Heart left ventricle (tissue), 16 donors: ENCODE measurements at regions not wholly inside any gene's neighbourhood (a gene's known extent, or its start where the extent isn't known, plus 50 kb on each side); places are given as distances from the start of the nearest gene placed in this dataset.
"Not testable (repeated sequence)": the region's sequence is repeated elsewhere in the genome, so short reads cannot be mapped to it uniquely, and the experiment has no call there.

Source experiments
- ATAC-seq, 4 donors: fragments of 200-7000 bp; cut with Tn5 transposase; one replicate each; pipeline ENCODE4 v1.9.1; 2020 to 2022; ENCODE audit warnings: moderate library complexity in 4 of 4, mild to moderate bottlenecking in 3 of 4, moderate number of reproducible peaks in 1 of 4
- DNase-seq, 5 donors: peaks; one replicate each; pipeline ENCODE4 v3.0.0-alpha.2; 2020
- H3K27ac ChIP-seq, 12 donors: fragments of 200-600 bp; sonication (generic) in 4 of 12; one replicate each; pipeline versions ENCODE4 v1.5.0 to v1.8.0; 2016 to 2022; ENCODE audit warnings: mild to moderate bottlenecking in 2 of 12
- H3K27me3 ChIP-seq, 9 donors: fragments of 200-600 bp; sonication (generic) in 2 of 9; one replicate each; pipeline versions ENCODE4 v1.5.1 to v1.8.0; 2016 to 2022; ENCODE audit warnings: mild to moderate bottlenecking in 3 of 9
- H3K36me3 ChIP-seq, 9 donors: fragments of 200-600 bp; sonication (generic) in 2 of 9; one replicate each; pipeline versions ENCODE4 v1.5.0 to v1.8.0; 2018 to 2022; ENCODE audit warnings: mild to moderate bottlenecking in 2 of 9
- H3K4me1 ChIP-seq, 12 donors: fragments of 200-600 bp; sonication (generic) in 4 of 12; one replicate each; pipeline versions ENCODE4 v1.5.0 to v1.8.0; 2016 to 2022; ENCODE audit warnings: mild to moderate bottlenecking in 3 of 12
- H3K4me3 ChIP-seq, 12 donors: fragments of 200-600 bp; sonication (generic) in 4 of 12; one replicate each; pipeline versions ENCODE4 v1.5.0 to v1.8.0; 2017 to 2022; ENCODE audit warnings: mild to moderate bottlenecking in 9 of 12, moderate library complexity in 4 of 12
- H3K9me3 ChIP-seq, 12 donors: fragments of 200-600 bp; sonication (generic) in 4 of 12; one replicate each; pipeline versions ENCODE4 v1.5.0 to v1.8.0; 2016 to 2022; ENCODE audit warnings: mild to moderate bottlenecking in 1 of 12
- CTCF ChIP-seq, 12 donors: fragments of 200-600 bp; sonication (generic) in 4 of 12; IDR thresholded peaks; one replicate each; pipeline versions ENCODE4 v1.5.0 to v1.8.0; 2018 to 2022; ENCODE audit warnings: antibody characterized with exemption in 12 of 12, mild to moderate bottlenecking in 5 of 12
- POLR2A ChIP-seq, 2 donors: fragments of 450-650 bp; IDR thresholded peaks; one replicate each; pipeline ENCODE4 v1.6.1; 2017; ENCODE audit warnings: antibody characterized with exemption in 2 of 2, mild to moderate bottlenecking in 2 of 2, moderate library complexity in 2 of 2
- WGBS, 4 donors: extraction: QIAGEN DNeasy Blood & Tissue Kit in 2 of 4; methylation state at CpG; one replicate each; pipeline versions ENCODE4 v1.1.5 to v1.1.7; 2013 to 2018; 5-methylcytosine and 5-hydroxymethylcytosine counted together
- intact Hi-C, 10 donors: fragments of 100-400 bp; cut with DNase I; formaldehyde crosslinking; loops; one replicate each; pipeline versions ENCODE4 v1.11.1 to v1.14.2; 2022
- donor health status: ischemic (EF 13 %, LVEDD 7.1; RV severe dilation, severe dysfunction).
- donor health status: healthy with polysubstance abuse.
- donor health status: DM: no; HTN: yes; CAD: no.
- donor health status: DM: no; HTN: no; CAD: no.
- donor health status: ischemic (EF 25% LVEDD 6.9; RV normal size, moderate dysfunction).
- donor health status: ischemic (EF 25% LVEDD 5.7; RV mildly dilated, moderate dysfunction).
- donor health status: healthy.
- donor health status: DM: yes; HTN: yes; CAD: no.
- donor health status: ischemic (EF 35%, LVEDD 5.7; RV mildly dilated, moderate dysfunction).
- donor health status: nonischemic (EF 11% LVEDD 7.7; RV severe dilation, severe dysfunction).
- donor health status: DM: yes; HTN: yes; CAD: no.
- donor health status: PGD.
- donor health status: ischemic (EF 29% LVEDD 5.4; RV normal size, mild dysfunction).
- donor health status: nonischemic (EF 23%, LVEDD 6.1; RV moderate dilation, normal function).

DNA sequence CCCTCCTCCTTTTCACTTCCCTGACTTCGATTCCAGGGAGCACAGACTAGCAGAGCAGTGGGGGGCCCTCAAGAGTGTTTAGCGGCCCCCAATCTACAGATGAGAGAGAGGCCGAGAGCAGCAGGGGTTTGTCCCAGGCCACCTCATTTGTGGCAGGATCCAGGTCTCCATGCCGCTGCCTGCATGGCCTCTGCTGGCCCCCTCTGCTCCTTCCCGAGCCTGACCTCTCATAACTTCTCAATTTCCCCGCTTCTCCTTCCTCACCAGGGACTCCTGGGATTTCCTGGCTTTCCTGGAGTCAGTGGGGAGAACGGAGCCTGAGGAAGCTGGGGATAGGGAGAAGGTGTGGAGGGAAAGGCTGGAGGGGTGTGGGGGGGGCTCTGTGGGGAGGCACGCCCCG is 70.1 kb upstream of the TUBA3E start:
- H3K27me3 ChIP-seq, H3K27ac ChIP-seq, intact Hi-C loops, H3K4me3 ChIP-seq, H3K4me1 ChIP-seq, H3K36me3 ChIP-seq, DNase-seq, H3K9me3 ChIP-seq: not testable (repeated sequence)
- WGBS, 4 donors, result 62 to 80% (median 76%) methylated on average over 5 to 9 of the region's 9 CpGs
- ATAC-seq, result peak in 1 of 4 donors; percentile 22

- 65 to 83% (median 67%) methylated on average over 4 of the region's 4 CpGs for WGBS, 4 donors
- ATAC-seq, result not testable (repeated sequence)
Observed at GRCh38 chr2:130267572-130267971, 69.3 kb upstream of the TUBA3E start.

DNA sequence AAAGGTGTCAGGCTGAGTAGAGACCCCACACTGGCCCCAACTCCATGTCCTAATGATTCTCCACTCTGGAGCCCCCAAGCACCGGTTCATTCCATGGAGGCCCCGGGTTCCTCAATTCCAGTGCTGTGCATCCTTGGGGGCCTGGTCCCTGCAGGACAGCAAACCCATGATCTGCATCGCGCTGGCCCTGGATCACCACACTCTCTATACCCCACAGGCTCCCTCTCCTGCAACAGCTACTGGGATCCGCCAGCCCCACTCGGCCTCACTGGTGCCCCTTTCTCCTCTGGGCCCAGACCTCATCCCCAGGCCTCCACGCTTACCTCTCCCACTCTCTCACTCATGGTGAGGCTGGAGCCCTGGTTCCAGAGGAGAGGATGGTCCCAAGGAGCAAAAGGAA is 68.6 kb upstream of the TUBA3E start:
- 86 to 95% (median 93%) methylated on average over 7 of the region's 7 CpGs for WGBS, 4 donors
- DNase-seq, result peak in 1 of 5 donors; percentile 34
- H3K27ac ChIP-seq, H3K4me3 ChIP-seq, H3K36me3 ChIP-seq, ATAC-seq, H3K9me3 ChIP-seq, H3K4me1 ChIP-seq, H3K27me3 ChIP-seq, intact Hi-C loops: not testable (repeated sequence)

More at GRCh38 chr2:130267572-130267971, 69.3 kb upstream of the TUBA3E start:
- H3K4me1 ChIP-seq, H3K27me3 ChIP-seq, intact Hi-C loops, H3K27ac ChIP-seq, H3K36me3 ChIP-seq, H3K4me3 ChIP-seq, H3K9me3 ChIP-seq: not testable (repeated sequence)
- DNase-seq, result peak in 1 of 5 donors; percentile 32

- H3K4me1 ChIP-seq, H3K9me3 ChIP-seq, H3K4me3 ChIP-seq, H3K36me3 ChIP-seq, H3K27ac ChIP-seq, H3K27me3 ChIP-seq, intact Hi-C loops: not testable (repeated sequence)
- 70 to 100% (median 75%) methylated on average over 1 to 11 of the region's 12 CpGs for WGBS, 4 donors
- DNase-seq, result peak in 1 of 5 donors; percentile 57
- peak in 3 of 4 donors; percentile 66 to 77 (median 76) for ATAC-seq
Observed at GRCh38 chr2:130265570-130266247, 67.5 kb upstream of the TUBA3E start.

DNA sequence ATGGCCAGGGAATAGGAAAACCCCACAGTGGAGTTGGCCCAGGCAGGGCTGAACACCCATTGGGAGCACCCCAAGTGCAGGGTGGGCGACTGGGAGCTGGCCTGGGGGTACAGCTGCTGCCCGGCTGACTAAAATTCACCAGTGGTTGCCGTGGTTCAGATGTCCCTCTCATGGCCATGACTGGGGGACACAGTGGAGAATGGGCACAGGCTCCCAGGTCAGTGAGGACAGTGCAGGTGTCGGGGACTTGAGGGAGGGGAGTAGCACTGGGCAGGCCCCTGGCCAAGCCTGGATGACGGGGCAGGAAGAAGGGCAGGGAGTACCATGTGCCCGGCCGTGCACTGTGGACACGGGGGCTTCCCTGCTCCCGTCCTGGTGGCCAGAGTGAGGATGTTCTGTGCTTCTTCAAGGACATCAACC is 66.7 kb upstream of the TUBA3E start:
- H3K27ac ChIP-seq, H3K4me3 ChIP-seq, H3K9me3 ChIP-seq, H3K36me3 ChIP-seq, intact Hi-C loops, ATAC-seq, H3K4me1 ChIP-seq: not testable (repeated sequence)
- 85 to 95% (median 86%) methylated on average over 9 of the region's 9 CpGs for WGBS, 4 donors
- peaks cover 0 to 16% (median 4%) of the 10 kb centered on the region in 9 donors for H3K27me3 ChIP-seq
- DNase-seq, result peak in 1 of 5 donors; percentile 34

- intact Hi-C loops, result no loop called here
- no peaks in the 10 kb centered on the region for H3K9me3 ChIP-seq
- no peak for TF ChIP-seq CTCF (IDR thresholded peaks at IDR 0.05)
- TF ChIP-seq POLR2A (IDR thresholded peaks at IDR 0.05), result no peak
- no peaks in the 10 kb centered on the region for H3K36me3 ChIP-seq
- 83 to 88% (median 85%) methylated on average over 5 of the region's 5 CpGs for WGBS, 4 donors
- peaks cover 0 to 20% (median 4%) of the 10 kb centered on the region in 9 donors for H3K27me3 ChIP-seq
- no peaks in the 10 kb centered on the region for H3K4me1 ChIP-seq
- peak in 1 of 5 donors; percentile 27 for DNase-seq
- no peak for ATAC-seq
- H3K27ac ChIP-seq, result no peak overlapping the region
- no peak overlapping the region for H3K4me3 ChIP-seq
Observed at GRCh38 chr2:130264501-130264900, 66.3 kb upstream of the TUBA3E start.

DNA sequence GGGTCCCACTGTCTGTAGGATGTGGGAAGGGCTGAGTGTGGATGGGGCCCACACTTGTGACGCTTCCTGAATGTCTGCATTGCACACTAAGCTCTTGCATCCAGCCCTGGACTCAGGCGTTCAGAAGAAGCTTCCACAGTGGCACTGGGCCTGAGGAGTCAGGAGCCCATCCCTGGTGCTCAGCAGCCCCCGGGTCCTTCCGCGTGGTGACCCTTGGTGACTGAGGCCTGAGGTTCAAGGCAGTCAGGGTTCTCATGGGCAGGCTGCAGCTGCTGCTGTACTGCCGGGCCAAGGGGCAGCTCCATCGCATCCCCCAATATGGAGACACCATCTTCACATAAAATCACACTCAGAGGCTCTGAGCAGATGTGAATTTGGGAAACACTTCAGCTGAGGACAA is 65.8 kb upstream of the TUBA3E start:
- peak in 1 of 5 donors; percentile 60 for DNase-seq
- no peak for ATAC-seq
- Histone ChIP-seq H3K9me3 (no peaks in the 10 kb centered on the region), H3K27me3 (peaks cover 0 to 25% (median 4%) of the 10 kb centered on the region in 9 donors), H3K36me3 (no peaks in the 10 kb centered on the region), H3K27ac (no peak overlapping the region), H3K4me1 (no peaks in the 10 kb centered on the region), H3K4me3 (no peak overlapping the region)
- intact Hi-C loops, result no loop called here
- 87 to 92% (median 89%) methylated on average over 6 to 7 of the region's 7 CpGs for WGBS, 4 donors
- TF ChIP-seq CTCF (IDR thresholded peaks at IDR 0.05) (no peak), POLR2A (IDR thresholded peaks at IDR 0.05) (no peak)
